ENCODE measurements at regions not wholly inside any gene's neighbourhood (a gene's known extent, or its start where the extent isn't known, plus 50 kb on each side); places are given as distances from the start of the nearest gene placed in this dataset.
"Not testable (repeated sequence)": the region's sequence is repeated elsewhere in the genome, so short reads cannot be mapped to it uniquely, and the experiment has no call there.

DNA sequence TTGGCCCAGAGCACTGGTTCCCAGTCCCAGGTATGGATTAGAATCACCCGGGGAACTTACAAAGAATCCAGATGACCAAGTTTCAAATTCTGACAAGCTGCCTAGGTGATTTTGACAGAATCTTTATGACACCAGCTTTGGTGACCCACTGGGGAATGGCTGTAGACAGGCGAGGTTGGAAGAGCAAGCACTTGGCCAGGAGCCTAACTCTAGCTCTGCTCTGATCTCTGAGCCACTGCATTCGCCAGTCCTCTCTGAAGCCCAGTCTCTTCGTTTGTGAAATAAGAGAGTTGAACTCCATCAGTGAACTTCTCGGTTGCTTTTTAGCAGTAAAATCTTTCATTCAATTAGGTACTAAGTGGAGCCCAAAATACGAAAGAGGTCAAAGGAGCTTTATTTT is 161.2 kb downstream of the VEGFA start:
- H3K27me3 Mint-ChIP-seq (ENCODE audit: low read depth), result peaks cover 3% of the 10 kb centered on the region
- no peaks in the 10 kb centered on the region for H3K9me3 Mint-ChIP-seq
- no peak overlapping the region for H3K27ac Mint-ChIP-seq
- H3K4me3 Mint-ChIP-seq, result no peak overlapping the region
- H3K4me1 Mint-ChIP-seq (ENCODE audit: low read depth), result peaks cover 7% of the 10 kb centered on the region
- H3K36me3 Mint-ChIP-seq (ENCODE audit: low read depth), result no peaks in the 10 kb centered on the region
- DNase-seq (ENCODE audit: low spot score), result no peak

DNA sequence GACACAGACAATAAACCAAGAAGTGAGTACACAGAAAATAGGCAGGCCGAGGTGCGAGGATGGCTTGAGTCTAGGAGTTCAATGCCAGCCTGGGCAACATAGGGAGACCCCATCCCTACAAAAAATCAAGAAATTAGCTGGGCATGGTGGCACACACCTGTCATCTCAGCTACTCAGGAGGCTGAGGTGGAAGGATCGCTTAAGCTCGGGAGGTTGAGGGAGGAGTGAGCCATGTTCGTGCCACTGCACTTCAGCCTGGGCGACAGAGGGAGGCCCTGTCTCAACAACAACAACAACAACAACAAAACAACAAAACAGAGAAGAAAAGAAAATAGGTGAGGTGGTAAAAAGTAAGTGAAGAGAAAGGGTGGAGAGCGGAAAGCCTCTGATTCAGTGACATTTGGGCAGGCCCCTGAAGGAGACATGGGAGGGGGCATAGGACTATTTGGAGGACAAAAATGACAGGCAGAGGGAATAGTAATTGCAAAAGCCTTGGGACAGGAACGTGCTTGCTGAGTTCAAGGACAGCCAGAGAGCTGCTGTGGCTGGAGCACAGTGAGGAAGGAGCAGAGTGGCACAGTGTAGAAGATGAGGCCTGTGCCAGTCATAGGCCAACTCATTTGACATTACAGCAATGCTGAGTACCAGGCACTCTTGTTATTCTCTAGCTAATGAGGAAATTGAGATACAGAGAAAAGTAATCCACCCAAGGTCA is 160.6 kb downstream of the VEGFA start:
- Mint-ChIP-seq H3K36me3 (ENCODE audit: low read depth) (no peaks in the 10 kb centered on the region), H3K27me3 (ENCODE audit: low read depth) (no peaks in the 10 kb centered on the region), H3K4me1 (ENCODE audit: low read depth) (peaks cover 7% of the 10 kb centered on the region), H3K27ac (no peak overlapping the region), H3K4me3 (no peak overlapping the region), H3K9me3 (no peaks in the 10 kb centered on the region)
- no peak for DNase-seq (ENCODE audit: low spot score)

DNA sequence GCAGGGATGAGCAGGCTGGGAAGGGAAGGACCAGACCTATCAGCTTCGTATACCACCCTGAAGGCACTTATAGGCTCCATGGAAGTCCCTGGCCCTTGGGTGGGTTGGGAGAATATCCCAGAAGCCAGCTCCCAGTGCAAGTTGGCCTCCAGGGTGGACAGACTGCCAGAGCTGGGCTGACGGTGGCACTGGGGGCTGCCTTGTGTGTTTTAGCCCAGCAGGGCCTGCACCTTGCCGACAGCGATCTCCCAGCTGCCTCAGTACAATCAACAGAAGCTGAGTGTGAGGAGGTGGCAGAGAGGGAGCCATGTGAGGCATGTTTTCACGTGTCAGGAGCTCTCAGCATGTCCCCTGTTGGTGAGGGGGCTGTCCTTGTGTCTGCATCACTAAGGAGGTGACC is 159.5 kb downstream of the VEGFA start:
- no peak for DNase-seq (ENCODE audit: low spot score)
- Mint-ChIP-seq H3K9me3 (no peaks in the 10 kb centered on the region), H3K4me3 (no peak overlapping the region), H3K36me3 (ENCODE audit: low read depth) (no peaks in the 10 kb centered on the region), H3K27me3 (ENCODE audit: low read depth) (no peaks in the 10 kb centered on the region), H3K4me1 (ENCODE audit: low read depth) (peaks cover 14% of the 10 kb centered on the region), H3K27ac (no peak overlapping the region)

DNA sequence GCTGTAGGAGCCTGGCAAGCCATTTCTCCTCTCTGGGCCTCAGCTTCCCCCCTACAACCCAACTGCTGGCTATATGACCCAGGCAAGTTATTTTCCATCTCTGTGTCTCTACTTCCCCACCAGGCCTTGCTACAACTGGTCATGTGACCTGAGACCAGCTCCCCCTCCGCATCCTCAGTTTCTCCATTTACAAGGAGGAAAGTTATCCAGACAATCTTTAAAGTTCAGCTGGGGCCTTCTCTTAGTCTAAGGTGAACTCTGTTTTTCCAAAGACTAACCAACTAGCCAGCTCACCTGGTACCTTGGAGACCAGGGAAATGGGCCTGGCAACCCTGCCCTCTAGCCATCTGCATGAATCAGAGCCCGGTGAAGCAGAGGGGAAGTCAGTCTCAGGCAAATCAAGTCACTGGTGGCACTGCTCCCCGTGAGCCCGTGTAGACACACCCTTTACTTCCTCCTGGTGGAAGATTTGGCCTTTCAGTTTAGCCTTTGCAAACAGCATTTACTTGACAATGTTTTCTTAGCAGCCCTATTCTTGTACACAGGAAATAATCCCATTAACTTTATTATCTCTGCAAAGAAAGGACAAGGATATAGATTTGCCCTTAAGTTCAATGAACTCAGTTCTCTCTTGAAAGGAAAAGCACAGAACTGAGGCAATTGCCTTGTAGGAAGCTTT is 157.7 kb downstream of the VEGFA start:
- Mint-ChIP-seq H3K4me3 (no peak overlapping the region), H3K27me3 (ENCODE audit: low read depth) (no peaks in the 10 kb centered on the region), H3K27ac (no peak overlapping the region), H3K4me1 (ENCODE audit: low read depth) (peaks cover 22% of the 10 kb centered on the region), H3K36me3 (ENCODE audit: low read depth) (no peaks in the 10 kb centered on the region), H3K9me3 (no peaks in the 10 kb centered on the region)
- DNase-seq (ENCODE audit: low spot score), result no peak

DNA sequence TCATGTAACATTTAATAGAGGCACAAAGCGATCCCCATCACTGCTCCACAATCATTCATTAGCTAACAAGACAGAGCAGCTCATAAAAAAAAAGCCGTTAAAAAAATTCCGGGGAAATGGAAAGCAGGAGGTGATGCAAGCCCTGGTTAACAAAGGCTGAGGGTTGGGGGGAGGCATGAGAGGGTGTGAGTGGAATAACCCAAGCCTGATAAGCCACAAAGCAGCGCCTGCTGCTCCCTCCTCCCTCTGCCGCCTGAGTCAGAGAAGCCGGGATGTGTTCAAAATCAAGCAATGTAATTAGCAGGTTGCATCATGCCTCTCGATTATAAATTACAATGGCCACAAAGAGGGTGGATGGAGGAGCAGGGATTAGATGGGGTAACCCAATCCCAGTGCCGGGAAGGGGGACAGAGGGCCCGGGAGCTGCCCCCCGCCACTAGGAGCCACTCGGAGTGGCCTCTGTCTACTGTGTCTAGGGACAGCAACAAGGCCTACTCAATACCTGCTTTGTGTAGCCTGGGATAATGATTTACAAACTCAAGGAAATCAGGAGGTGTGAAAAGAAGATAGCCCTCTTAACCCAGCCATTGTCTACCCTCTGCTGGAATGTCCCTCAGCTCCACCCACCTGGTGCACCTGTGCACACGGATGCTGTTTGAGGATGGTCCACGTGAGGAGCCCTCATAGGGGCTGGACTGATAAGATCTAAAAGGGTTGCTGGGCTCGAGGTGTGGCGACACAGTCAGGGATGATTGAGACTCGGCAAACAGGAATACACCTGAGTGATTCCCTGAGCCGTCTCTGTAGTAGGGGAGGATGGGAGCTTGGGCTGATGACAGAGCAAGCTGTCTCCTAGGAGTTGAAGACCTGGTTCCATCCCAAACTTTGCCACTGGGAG is 156.9 kb downstream of the VEGFA start:
- no peak for DNase-seq (ENCODE audit: low spot score)

DNA sequence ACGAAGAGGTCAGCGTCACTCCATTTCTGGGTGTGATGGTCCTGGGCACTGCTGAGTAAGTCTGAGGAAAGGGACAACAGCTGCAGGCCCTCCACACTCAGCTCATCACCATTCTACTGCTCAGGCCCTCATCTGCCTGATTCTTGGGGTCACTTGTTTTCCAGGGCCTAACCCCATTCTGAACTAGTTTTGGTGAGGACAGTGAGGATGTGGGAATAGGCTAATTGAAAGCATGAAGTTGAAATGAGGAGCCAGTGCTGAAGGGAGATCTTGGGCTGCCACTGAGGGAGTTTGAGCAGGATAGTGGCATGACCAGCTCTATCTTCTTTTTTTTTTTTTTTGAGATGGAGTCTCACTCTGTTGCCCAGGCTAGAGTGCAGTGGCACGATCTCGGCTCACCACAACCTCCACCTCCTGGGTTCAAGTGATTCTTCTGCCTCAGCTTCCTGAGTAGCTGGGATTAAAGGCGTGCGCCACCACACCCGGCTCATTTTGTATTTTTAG is 155.7 kb downstream of the VEGFA start:
- not testable (repeated sequence) for H3K27ac Mint-ChIP-seq; H3K27me3 Mint-ChIP-seq (ENCODE audit: low read depth); H3K36me3 Mint-ChIP-seq (ENCODE audit: low read depth); H3K9me3 Mint-ChIP-seq; H3K4me3 Mint-ChIP-seq; DNase-seq (ENCODE audit: low spot score)
- peaks cover 22% of the 10 kb centered on the region for H3K4me1 Mint-ChIP-seq (ENCODE audit: low read depth)

More for the DNA sequence above, 156.9 kb downstream of the VEGFA start:
- Mint-ChIP-seq H3K4me3 (no peak overlapping the region), H3K27ac (no peak overlapping the region), H3K27me3 (ENCODE audit: low read depth) (no peaks in the 10 kb centered on the region), H3K9me3 (no peaks in the 10 kb centered on the region), H3K36me3 (ENCODE audit: low read depth) (no peaks in the 10 kb centered on the region), H3K4me1 (ENCODE audit: low read depth) (peaks cover 22% of the 10 kb centered on the region)

DNA sequence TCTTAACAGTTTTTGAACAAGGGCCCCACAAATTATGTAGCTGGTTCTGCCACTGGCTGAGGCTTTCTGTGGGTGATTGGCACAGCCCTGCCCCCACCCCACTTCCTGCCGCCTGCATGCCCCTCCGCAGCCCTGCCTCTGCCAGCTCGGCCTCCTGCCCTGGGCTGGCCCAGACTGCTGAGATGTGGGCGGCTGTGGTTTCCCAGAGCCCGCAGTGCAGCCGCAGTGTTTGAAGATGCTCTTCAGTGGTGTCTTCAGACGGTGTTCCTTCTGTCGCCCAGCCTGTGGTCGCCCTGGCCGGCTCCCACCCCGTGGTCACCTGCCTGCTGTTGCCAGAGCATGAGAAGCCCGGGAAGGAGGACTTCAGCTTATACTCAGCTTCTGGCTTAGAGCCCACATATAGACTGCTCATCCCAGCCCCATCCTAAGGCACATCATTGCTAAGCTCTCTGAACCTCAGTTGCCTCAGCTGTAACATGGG is 154.3 kb downstream of the VEGFA start:
- Mint-ChIP-seq H3K27me3 (ENCODE audit: low read depth) (peaks cover 13% of the 10 kb centered on the region), H3K36me3 (ENCODE audit: low read depth) (no peaks in the 10 kb centered on the region), H3K4me3 (peak overlapping the region; percentile 21), H3K4me1 (ENCODE audit: low read depth) (peaks cover 22% of the 10 kb centered on the region), H3K9me3 (no peaks in the 10 kb centered on the region), H3K27ac (no peak overlapping the region)
- peak; percentile 71 for DNase-seq (ENCODE audit: low spot score)

DNA sequence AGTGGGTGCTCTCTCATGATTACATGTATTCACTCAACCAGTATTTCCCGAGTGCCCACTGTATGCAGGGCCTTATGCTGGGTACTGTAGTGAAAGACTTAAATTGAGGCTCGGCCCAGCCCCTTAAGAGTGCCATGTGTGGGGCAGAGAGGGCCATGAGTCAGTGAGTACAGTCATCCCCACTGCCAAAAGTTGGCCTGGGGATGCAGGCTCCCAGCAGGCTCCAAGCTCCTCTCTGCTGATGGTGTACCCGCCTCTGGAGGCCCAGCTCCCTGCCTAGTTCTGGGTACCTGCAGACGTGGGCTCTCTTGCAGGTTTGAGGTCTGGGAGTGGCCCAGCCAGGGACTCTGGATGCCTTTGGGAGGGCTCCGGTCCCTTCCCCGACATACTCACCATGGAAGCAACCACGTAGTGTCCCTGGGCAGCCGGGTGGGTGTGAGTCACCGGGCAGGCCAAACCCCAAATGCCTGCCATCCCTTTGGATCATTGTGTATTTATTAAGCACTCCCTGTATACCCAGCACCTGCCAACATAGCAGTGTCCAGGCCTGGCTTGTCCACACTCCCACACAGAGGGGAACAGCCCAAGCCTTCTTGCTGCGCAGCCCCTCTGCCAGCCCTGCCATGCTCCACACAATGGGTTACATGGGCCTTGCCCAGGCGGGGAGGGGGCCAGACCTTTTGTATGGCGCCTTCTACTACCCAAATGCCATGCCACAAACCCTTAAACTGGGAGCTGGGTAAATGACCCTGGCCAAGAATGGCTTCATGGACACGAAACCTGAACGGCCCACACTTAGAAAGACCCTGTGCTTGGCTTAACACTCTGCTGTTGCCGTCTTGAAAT is 153.6 kb downstream of the VEGFA start:
- peak overlapping the region; percentile 21 for H3K4me3 Mint-ChIP-seq
- no peaks in the 10 kb centered on the region for H3K36me3 Mint-ChIP-seq (ENCODE audit: low read depth)

DNA sequence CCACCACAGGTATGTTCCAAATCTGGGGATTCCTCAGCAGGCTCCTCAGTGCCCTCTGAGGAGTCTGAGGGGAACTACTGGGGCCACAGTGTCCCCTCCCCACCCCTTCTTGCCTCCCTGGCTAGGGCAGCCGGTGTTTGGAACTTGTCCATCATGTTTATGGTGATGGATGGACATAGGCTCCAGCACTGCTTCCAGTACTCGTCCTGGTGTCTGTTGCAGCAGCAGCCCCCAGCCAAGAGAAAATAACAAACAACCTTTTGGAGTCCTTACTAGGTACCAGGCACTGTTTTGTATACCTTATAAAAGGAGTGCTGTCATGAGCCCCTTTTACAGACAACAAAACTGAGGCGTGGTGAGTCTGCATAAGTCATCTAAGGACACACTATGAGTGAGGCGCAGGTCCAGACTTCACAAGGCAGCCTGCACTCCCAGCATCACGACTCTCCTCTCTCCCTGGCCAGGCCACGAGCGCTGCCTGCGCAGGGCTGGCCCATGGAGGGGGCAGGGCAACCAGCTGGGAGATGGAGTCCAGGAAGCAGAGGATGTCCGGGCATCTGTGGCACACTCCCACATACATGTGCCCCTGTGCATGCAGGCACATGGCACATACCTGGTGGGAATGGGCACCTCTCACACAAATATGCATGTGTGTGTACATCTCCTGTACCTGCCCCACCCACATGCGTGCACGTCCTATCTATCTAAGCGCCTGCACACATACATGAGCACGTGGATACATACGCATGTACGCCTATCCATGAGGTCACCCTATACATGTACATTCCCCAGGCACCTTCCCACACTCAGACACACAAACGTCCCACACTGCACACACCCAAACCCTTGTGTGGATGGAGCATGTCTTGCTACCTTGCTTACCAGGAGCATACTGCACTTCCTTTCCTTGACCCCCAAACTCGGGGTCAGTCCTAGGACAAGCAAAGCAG is 152.7 kb downstream of the VEGFA start:
- Mint-ChIP-seq H3K27me3 (ENCODE audit: low read depth) (peaks cover 13% of the 10 kb centered on the region), H3K9me3 (no peaks in the 10 kb centered on the region), H3K4me3 (no peak overlapping the region), H3K36me3 (ENCODE audit: low read depth) (no peaks in the 10 kb centered on the region), H3K4me1 (ENCODE audit: low read depth) (peaks cover 19% of the 10 kb centered on the region), H3K27ac (no peak overlapping the region)
- DNase-seq (ENCODE audit: low spot score), result no peak

More for the DNA sequence above, 153.6 kb downstream of the VEGFA start:
- Mint-ChIP-seq H3K27ac (no peak overlapping the region), H3K9me3 (no peaks in the 10 kb centered on the region), H3K4me1 (ENCODE audit: low read depth) (peaks cover 22% of the 10 kb centered on the region), H3K27me3 (ENCODE audit: low read depth) (peaks cover 13% of the 10 kb centered on the region)
- no peak for DNase-seq (ENCODE audit: low spot score)

DNA sequence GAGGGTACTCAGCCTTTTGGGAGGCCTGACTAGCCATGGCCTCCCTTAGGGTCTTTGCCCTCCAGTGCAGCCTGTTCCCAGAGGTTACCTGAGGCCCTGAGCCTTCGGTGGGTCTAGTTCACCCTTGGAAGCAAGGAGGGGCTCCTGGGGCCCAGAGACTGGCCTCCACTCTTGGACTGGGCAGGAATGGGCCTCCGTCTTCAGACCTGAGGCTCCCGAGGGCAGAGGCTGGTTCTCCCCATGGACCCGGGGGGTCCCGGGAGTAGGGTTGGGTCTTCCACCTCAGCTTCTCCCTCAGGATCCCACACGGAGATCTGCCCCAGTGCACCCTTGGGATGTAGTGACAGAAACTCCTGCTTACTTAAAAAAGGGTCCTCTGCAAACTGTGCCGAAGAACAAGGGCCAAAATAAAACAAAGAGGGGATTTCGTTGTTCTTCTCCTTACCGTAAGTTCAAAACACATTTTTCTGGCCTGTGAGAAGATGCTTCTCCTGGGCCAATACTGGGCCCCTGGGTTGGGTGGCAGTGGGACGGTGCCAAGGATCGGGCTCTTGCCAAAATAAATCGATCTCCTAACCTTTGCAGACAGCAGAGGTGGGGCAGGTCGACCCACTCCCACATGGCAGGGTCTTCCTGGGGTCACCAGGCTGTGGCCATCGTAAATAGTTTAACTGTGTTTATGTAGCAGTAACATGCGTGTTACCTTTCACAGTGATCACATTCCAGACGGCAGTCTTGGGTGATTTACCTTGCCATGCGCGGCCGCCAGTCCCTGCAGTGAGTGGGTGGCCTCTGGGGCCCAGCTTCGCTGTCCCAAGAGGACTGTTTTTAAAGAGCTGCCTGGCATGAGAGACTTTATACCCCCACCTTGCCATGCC is 151.8 kb downstream of the VEGFA start:
- H3K27ac Mint-ChIP-seq, result no peak overlapping the region
- no peaks in the 10 kb centered on the region for H3K9me3 Mint-ChIP-seq
- peaks cover 18% of the 10 kb centered on the region for H3K4me1 Mint-ChIP-seq (ENCODE audit: low read depth)
- H3K4me3 Mint-ChIP-seq, result no peak overlapping the region
- peaks cover 13% of the 10 kb centered on the region for H3K27me3 Mint-ChIP-seq (ENCODE audit: low read depth)
- no peak for DNase-seq (ENCODE audit: low spot score)
- no peaks in the 10 kb centered on the region for H3K36me3 Mint-ChIP-seq (ENCODE audit: low read depth)

DNA sequence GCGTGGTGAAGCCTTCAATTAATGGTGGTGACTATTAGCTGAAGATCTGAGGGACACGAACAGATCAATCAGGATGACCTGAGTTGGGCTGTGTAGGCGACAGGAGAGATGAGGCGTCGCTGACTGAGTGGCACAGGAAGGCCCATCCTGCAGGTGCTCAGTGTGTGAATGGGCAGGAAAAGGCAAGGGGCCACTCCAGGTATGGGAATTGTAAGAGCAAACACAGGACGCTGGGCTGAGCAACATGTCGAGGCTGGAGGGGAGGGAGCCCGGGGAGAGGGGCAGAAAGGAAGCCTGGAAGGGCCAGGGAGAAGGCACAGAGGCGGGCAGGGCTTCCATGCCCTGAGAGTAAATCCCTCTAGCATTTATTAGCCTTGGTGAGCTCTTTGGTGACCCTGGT is 151.0 kb downstream of the VEGFA start:
- H3K9me3 Mint-ChIP-seq, result no peaks in the 10 kb centered on the region
- peaks cover 15% of the 10 kb centered on the region for H3K4me1 Mint-ChIP-seq (ENCODE audit: low read depth)
- H3K36me3 Mint-ChIP-seq (ENCODE audit: low read depth), result no peaks in the 10 kb centered on the region
- H3K27ac Mint-ChIP-seq, result no peak overlapping the region
- H3K4me3 Mint-ChIP-seq, result no peak overlapping the region
- DNase-seq (ENCODE audit: low spot score), result no peak
- H3K27me3 Mint-ChIP-seq (ENCODE audit: low read depth), result peaks cover 13% of the 10 kb centered on the region

DNA sequence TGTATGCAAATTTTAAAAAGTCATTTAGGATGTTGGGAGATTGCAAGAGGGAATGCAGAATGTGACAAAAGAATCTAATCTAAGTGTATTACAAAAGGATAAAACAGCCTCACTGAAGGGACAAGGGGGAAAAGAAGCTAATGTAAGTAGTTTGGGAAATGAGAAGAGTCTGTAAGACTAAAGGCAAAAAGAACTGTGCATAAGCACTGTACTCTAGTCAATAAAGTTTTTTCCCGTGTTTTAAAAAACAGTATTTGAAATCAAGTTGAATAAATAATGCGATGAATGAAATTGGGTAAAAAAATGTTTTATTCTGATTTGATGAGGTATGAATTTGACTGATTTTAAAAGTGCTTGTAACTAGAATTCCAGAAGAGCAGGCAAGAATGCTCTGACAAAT is 149.8 kb downstream of the VEGFA start:
- Mint-ChIP-seq H3K36me3 (ENCODE audit: low read depth) (no peaks in the 10 kb centered on the region), H3K27ac (no peak overlapping the region), H3K4me3 (no peak overlapping the region), H3K4me1 (ENCODE audit: low read depth) (peaks cover 10% of the 10 kb centered on the region), H3K27me3 (ENCODE audit: low read depth) (peaks cover 13% of the 10 kb centered on the region), H3K9me3 (no peaks in the 10 kb centered on the region)
- DNase-seq (ENCODE audit: low spot score), result no peak
